PC-3 (cell line): ENCODE measurements at regions not wholly inside any gene's neighbourhood (a gene's known extent, or its start where the extent isn't known, plus 50 kb on each side); places are given as distances from the start of the nearest gene placed in this dataset.
A peak's percentile ranks its signal among the peaks of the same experiment; 100 is the strongest.

Experiments used
- ATAC-seq: fragments of 200-7000 bp; cut with Tn5 transposase; 2 replicates; pipeline ENCODE4 v1.9.1; 2020; ENCODE audit warnings: mild to moderate bottlenecking, moderate library complexity
- BruUV-seq: library from RNA; stranded (reverse); fragments of 400-500 nt; replicated peaks from 2 replicates; lab custom pipeline; 2021; lab: Mats Ljungman, UMichigan
- CTCF ChIA-PET: fragments of 300-600 bp; sonication (Branson Sonifier 250); formaldehyde crosslinking; loops from one replicate; lab custom pipeline; 2022; ENCODE audit warnings: antibody characterized with exemption; lab: Charles Lee
- POLR2A ChIA-PET: fragments of 300-600 bp; sonication (Branson Sonifier 250); formaldehyde crosslinking; loops from one replicate; lab custom pipeline; 2022; ENCODE audit warnings: antibody characterized with exemption; ENCODE audit not compliant: unreplicated experiment; lab: Charles Lee
- DNase-seq: peaks from one replicate; pipeline ENCODE4 v3.0.0-alpha.2; 2015
- H2AFZ ChIP-seq: fragments of 300-600 bp; sonication (generic); 2 replicates; pipeline ENCODE4 v1.6.0; 2016; ENCODE audit warnings: antibody characterized with exemption, low read length
- H3F3A ChIP-seq: fragments of 300-600 bp; sonication (generic); one replicate; pipeline ENCODE4 v1.6.0; 2017; ENCODE audit warnings: antibody characterized with exemption, low read length, control low read depth, mild to moderate bottlenecking; ENCODE audit not compliant: unreplicated experiment
- H3K27ac ChIP-seq: fragments of 300-600 bp; sonication (generic); 2 replicates; pipeline ENCODE4 v1.5.1; 2016; ENCODE audit warnings: mild to moderate bottlenecking, low read length
- H3K27me3 ChIP-seq: fragments of 300-600 bp; sonication (generic); 2 replicates; pipeline ENCODE4 v1.6.1; 2016; ENCODE audit warnings: low read length, mixed read lengths
- H3K36me3 ChIP-seq: fragments of 300-600 bp; sonication (generic); 2 replicates; pipeline ENCODE4 v1.6.1; 2016; ENCODE audit warnings: low read depth, mixed run types, low read length, mixed read lengths
- H3K4me1 ChIP-seq: fragments of 300-600 bp; sonication (generic); 2 replicates; pipeline ENCODE4 v1.5.1; 2016; ENCODE audit warnings: low read length; ENCODE audit not compliant: insufficient read depth
- H3K4me2 ChIP-seq: fragments of 300-600 bp; sonication (generic); 2 replicates; pipeline ENCODE4 v1.6.0; 2016; ENCODE audit warnings: low read length
- H3K4me3 ChIP-seq: fragments of 300-600 bp; sonication (generic); 2 replicates; pipeline ENCODE4 v1.5.1; 2016; ENCODE audit warnings: mild to moderate bottlenecking, low read length, mixed read lengths
- H3K79me2 ChIP-seq: fragments of 300-600 bp; sonication (generic); 2 replicates; pipeline ENCODE4 v1.6.1; 2017; ENCODE audit warnings: low read length, mixed read lengths
- H3K9ac ChIP-seq: fragments of 300-600 bp; sonication (generic); 2 replicates; pipeline ENCODE4 v1.6.0; 2016; ENCODE audit warnings: mild to moderate bottlenecking, low read length
- H3K9me2 ChIP-seq: fragments of 300-600 bp; sonication (generic); replicated peaks from 2 replicates; pipeline ENCODE4 v1.6.1; 2016; ENCODE audit warnings: mixed run types, low read length, mixed read lengths
- H3K9me3 ChIP-seq: fragments of 300-600 bp; sonication (generic); 2 replicates; pipeline ENCODE4 v1.6.1; 2016; ENCODE audit warnings: low read length, mixed read lengths
- H4K20me1 ChIP-seq: fragments of 300-600 bp; sonication (generic); 2 replicates; pipeline ENCODE4 v1.6.1; 2016; ENCODE audit warnings: low read length, mixed read lengths
- EZH2 ChIP-seq: fragments of 300-600 bp; sonication (generic); IDR thresholded peaks from one replicate; pipeline ENCODE4 v1.6.1; 2017; ENCODE audit warnings: antibody characterized with exemption, mild to moderate bottlenecking, low read length; ENCODE audit not compliant: unreplicated experiment
- EZH2phosphoT487 ChIP-seq: fragments of 300-600 bp; sonication (generic); IDR thresholded peaks from 2 replicates; pipeline ENCODE4 v1.6.1; 2018; ENCODE audit warnings: mild to moderate bottlenecking, antibody characterized with exemption, low read length, borderline replicate concordance
- intact Hi-C: fragments of 100-400 bp; cut with micrococcal nuclease; formaldehyde crosslinking; loops from 2 replicates; pipeline ENCODE4 v1.9.0; 2023
- TF ChIP-seq, protein P1 (sequence below): fragments of 300-600 bp; sonication (generic); conservative IDR thresholded peaks from 2 replicates; pipeline ENCODE4 v1.5.1; 2017; ENCODE audit warnings: antibody characterized with exemption, low read depth, mild to moderate bottlenecking, low read length

- no peaks in the 10 kb centered on the region for H3K4me1 ChIP-seq
- H3K9me3 ChIP-seq: no peaks in the 10 kb centered on the region
- intact Hi-C loops: no loop called here
- H3K9ac ChIP-seq: no peak overlapping the region
- ATAC-seq: no peak
- no TSS peak for BruUV-seq
- no peaks in the 10 kb centered on the region for H3K9me2 ChIP-seq
- no peak overlapping the region for H3K4me2 ChIP-seq
- TF ChIP-seq EZH2: no peak
- TF ChIP-seq EZH2phosphoT487: no peak
- TF ChIP-seq, protein P1, sequence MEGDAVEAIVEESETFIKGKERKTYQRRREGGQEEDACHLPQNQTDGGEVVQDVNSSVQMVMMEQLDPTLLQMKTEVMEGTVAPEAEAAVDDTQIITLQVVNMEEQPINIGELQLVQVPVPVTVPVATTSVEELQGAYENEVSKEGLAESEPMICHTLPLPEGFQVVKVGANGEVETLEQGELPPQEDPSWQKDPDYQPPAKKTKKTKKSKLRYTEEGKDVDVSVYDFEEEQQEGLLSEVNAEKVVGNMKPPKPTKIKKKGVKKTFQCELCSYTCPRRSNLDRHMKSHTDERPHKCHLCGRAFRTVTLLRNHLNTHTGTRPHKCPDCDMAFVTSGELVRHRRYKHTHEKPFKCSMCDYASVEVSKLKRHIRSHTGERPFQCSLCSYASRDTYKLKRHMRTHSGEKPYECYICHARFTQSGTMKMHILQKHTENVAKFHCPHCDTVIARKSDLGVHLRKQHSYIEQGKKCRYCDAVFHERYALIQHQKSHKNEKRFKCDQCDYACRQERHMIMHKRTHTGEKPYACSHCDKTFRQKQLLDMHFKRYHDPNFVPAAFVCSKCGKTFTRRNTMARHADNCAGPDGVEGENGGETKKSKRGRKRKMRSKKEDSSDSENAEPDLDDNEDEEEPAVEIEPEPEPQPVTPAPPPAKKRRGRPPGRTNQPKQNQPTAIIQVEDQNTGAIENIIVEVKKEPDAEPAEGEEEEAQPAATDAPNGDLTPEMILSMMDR: no peak
- no peak for DNase-seq
- H3F3A ChIP-seq: no peaks in the 10 kb centered on the region
- CTCF ChIA-PET: no interaction called here
- H3K79me2 ChIP-seq: no peaks in the 10 kb centered on the region
- no peaks in the 10 kb centered on the region for H4K20me1 ChIP-seq
- no peaks in the 10 kb centered on the region for H3K36me3 ChIP-seq
- POLR2A ChIA-PET: no interaction called here
- no peak overlapping the region for H3K4me3 ChIP-seq
- H3K27me3 ChIP-seq: peaks cover 39% of the 10 kb centered on the region
- no peak overlapping the region for H2AFZ ChIP-seq
- no peak overlapping the region for H3K27ac ChIP-seq
These were observed 965.2 kb downstream of the VRK1 start for GRCh38 chr14:97762386-97762785.

DNA sequence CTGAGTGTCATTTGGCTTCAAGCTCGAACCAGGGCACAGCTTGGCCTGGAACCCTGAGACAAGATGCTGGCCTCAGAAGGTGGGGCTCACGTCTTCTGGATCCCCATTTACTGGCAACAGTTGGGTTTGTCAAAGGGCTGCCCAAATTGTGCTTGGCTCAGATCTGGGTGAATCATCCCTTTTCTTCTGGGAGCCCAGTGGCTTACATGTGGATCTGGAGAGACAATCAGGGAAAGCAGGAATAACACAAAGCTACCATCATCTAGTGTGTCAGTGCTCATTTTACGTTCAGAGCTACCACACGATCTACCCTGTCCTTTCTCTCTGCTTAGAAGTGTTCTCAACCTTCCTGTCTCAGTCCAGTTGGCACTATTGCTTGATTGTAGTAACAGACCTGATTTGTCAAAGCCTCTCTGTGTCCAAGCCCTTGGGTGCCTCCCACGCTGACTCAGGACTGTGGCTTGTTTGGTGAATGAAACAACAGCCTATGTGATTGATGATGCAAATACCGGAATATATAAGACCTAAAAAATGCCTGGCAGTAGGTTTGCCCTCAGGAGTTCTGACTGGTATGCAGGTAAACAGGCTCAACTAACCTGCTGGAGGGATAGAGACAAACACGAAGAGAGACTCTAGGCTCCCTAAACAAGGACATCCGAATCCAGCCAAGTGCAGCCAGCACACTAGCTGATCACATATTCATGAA lies 974.3 kb downstream of the VRK1 start:
- Histone ChIP-seq H3K9me3 (no peaks in the 10 kb centered on the region), H3K4me2 (peak overlapping the region; percentile 63), H3K36me3 (no peaks in the 10 kb centered on the region), H2AFZ (0 out of 2 replicates have a peak overlapping the region, but pooled peaks have one; percentile 27), H4K20me1 (no peaks in the 10 kb centered on the region), H3K27me3 (no peaks in the 10 kb centered on the region), H3K27ac (peak overlapping the region; percentile 84), H3K9me2 (no peaks in the 10 kb centered on the region), H3K4me1 (peaks cover 18% of the 10 kb centered on the region), H3K4me3 (no peak overlapping the region), H3K79me2 (no peaks in the 10 kb centered on the region), H3K9ac (peak overlapping the region; percentile 23; the same call in 1 of the 2 replicates), H3F3A (no peaks in the 10 kb centered on the region)
- ChIA-PET POLR2A (interaction anchor here (0.6 kb wide), 1 partner anchor 21 kb away, joined by 3 read pairs; no protein-coding TSS in a partner anchor), CTCF (no interaction called here)
- TF ChIP-seq EZH2: no peak
- TF ChIP-seq EZH2phosphoT487: no peak
- TF ChIP-seq, protein P1: no peak
- DNase-seq: peak; percentile 88
- no TSS peak for BruUV-seq
- intact Hi-C loops: no loop called here
- peak; percentile 89 for ATAC-seq

- CTCF ChIA-PET: no interaction called here
- no peaks in the 10 kb centered on the region for H3K79me2 ChIP-seq
- intact Hi-C loops: no loop called here
- no peak overlapping the region for H3K9ac ChIP-seq
- BruUV-seq: no TSS peak
- H3F3A ChIP-seq: no peaks in the 10 kb centered on the region
- no peaks in the 10 kb centered on the region for H3K36me3 ChIP-seq
- no peak for TF ChIP-seq EZH2phosphoT487
- TF ChIP-seq, protein P1: no peak
- no peak for TF ChIP-seq EZH2
- H3K27ac ChIP-seq: no peak overlapping the region
- no peaks in the 10 kb centered on the region for H3K9me3 ChIP-seq
- no peaks in the 10 kb centered on the region for H3K9me2 ChIP-seq
- ATAC-seq (no peak), DNase-seq (peak; percentile 11)
- H3K4me2 ChIP-seq: no peak overlapping the region
- no peaks in the 10 kb centered on the region for H3K27me3 ChIP-seq
- POLR2A ChIA-PET: no interaction called here
- H4K20me1 ChIP-seq: no peaks in the 10 kb centered on the region
- no peak overlapping the region for H3K4me3 ChIP-seq
- peaks cover 21% of the 10 kb centered on the region for H3K4me1 ChIP-seq
- no peak overlapping the region for H2AFZ ChIP-seq
These were observed 976.4 kb downstream of the VRK1 start for GRCh38 chr14:97773598-97773997.
